GM13976 (cell line): ENCODE measurements at regions not wholly inside any gene's neighbourhood (a gene's known extent, or its start where the extent isn't known, plus 50 kb on each side); places are given as distances from the start of the nearest gene placed in this dataset.

Experiments used
- DNase-seq: peaks from one replicate; pipeline ENCODE4 v3.0.0; 2012; ENCODE audit warnings: low spot score
- CTCF ChIP-seq: IDR thresholded peaks from 2 replicates; pipeline ENCODE4 v1.5.1; 2012; ENCODE audit warnings: borderline replicate concordance, mild to moderate bottlenecking; ENCODE audit not compliant: insufficient read depth; ENCODE audit errors: extremely low read depth, missing control alignments, control extremely low read depth
- in situ Hi-C: fragments of 300-500 bp; cut with MboI; formaldehyde crosslinking; loops from one replicate; pipeline ENCODE4 v1.12.0; 2022; ENCODE audit warnings: low sequenced_read_pairs, mixed read lengths, inconsistent platforms; ENCODE audit not compliant: unreplicated experiment

GRCh38 chr3:166570102-166570501 is 732.9 kb upstream of the BCHE start:
- TF ChIP-seq CTCF, result no peak
- no peak for DNase-seq
- in situ Hi-C loops, result no loop called here

- no peak for TF ChIP-seq CTCF
- in situ Hi-C loops, result no loop called here
- DNase-seq, result no peak
These were observed 732.4 kb upstream of the BCHE start for GRCh38 chr3:166569589-166569988.

- in situ Hi-C loops, result no loop called here
- DNase-seq, result no peak
- no peak for TF ChIP-seq CTCF
These were observed 723.0 kb upstream of the BCHE start for GRCh38 chr3:166560253-166560652.

GRCh38 chr3:166556955-166557354 is 719.7 kb upstream of the BCHE start:
- TF ChIP-seq CTCF, result no peak
- DNase-seq, result no peak
- in situ Hi-C loops, result no loop called here

- no peak for TF ChIP-seq CTCF
- in situ Hi-C loops, result no loop called here
- no peak for DNase-seq
These were observed 716.8 kb upstream of the BCHE start for GRCh38 chr3:166554023-166554422.

GRCh38 chr3:166533740-166534139 is 696.5 kb upstream of the BCHE start:
- no peak for DNase-seq
- in situ Hi-C loops, result no loop called here
- no peak for TF ChIP-seq CTCF

GRCh38 chr3:166531730-166532129 is 694.5 kb upstream of the BCHE start:
- in situ Hi-C loops, result no loop called here
- no peak for DNase-seq
- TF ChIP-seq CTCF, result no peak
